ENCODE measurements at regions not wholly inside any gene's neighbourhood (a gene's known extent, or its start where the extent isn't known, plus 50 kb on each side); places are given as distances from the start of the nearest gene placed in this dataset.

- H3K27me3 Mint-ChIP-seq, result no peaks in the 10 kb centered on the region
- no peaks in the 10 kb centered on the region for H3K36me3 Mint-ChIP-seq
- H3K4me1 Mint-ChIP-seq, result no peaks in the 10 kb centered on the region
- DNase-seq, result no peak
- H3K27ac Mint-ChIP-seq, result no peak overlapping the region
- H3K4me3 Mint-ChIP-seq, result no peak overlapping the region
- CTCF ChIA-PET, result no interaction called here
- H3K9me3 Mint-ChIP-seq, result no peaks in the 10 kb centered on the region
These were observed 472.4 kb upstream of the SPHKAP start for GRCh38 chr2:228653884-228654283.

- CTCF ChIA-PET, result no interaction called here
- Mint-ChIP-seq H3K27ac (no peak overlapping the region), H3K27me3 (no peaks in the 10 kb centered on the region), H3K9me3 (no peaks in the 10 kb centered on the region), H3K4me3 (no peak overlapping the region), H3K4me1 (no peaks in the 10 kb centered on the region), H3K36me3 (no peaks in the 10 kb centered on the region)
- no peak for DNase-seq
These were observed 470.9 kb upstream of the SPHKAP start for GRCh38 chr2:228652366-228652765.

DNA sequence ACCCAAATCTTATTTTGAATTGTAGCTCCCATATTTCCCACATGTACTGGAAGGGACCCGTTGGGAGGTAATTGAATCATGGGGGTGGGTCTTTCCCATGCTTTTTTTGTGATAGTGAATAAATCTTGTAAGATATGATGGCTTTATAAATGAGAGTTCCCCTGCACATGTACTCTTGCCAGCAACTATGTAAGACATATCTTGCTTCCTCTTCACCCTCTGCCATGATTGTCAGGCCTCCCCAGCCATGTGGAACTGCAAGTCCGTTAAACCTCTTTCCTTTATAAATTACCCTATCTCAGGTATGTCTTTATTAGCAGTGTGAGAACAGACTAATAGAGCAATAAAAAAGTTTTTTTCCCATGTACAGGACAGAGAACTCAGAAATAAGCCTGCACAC, 468.4 kb upstream of the SPHKAP start:
- Mint-ChIP-seq H3K4me1 (no peaks in the 10 kb centered on the region), H3K27ac (no peak overlapping the region), H3K9me3 (peaks cover under 1% of the 10 kb centered on the region), H3K4me3 (no peak overlapping the region), H3K36me3 (no peaks in the 10 kb centered on the region), H3K27me3 (no peaks in the 10 kb centered on the region)
- no peak for DNase-seq
- CTCF ChIA-PET, result no interaction called here

DNA sequence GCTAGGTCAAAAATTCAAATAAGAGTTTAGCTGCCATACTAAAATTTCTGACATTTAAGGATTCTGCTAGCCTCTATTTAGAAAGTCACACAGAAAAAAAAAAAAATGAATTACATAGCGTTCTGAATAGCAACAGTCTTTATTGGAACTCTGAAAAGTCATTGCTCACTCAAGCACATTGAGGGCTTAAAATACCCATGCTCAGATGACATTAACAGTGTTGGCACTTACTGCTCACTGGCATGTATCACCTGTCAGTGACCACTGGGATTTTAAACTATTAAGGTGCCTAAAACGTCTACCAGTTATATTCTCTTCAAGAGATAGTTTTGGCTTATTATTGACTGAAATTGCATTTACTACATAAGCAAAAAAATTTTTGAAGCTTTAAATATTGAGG, 468.0 kb upstream of the SPHKAP start:
- CTCF ChIA-PET, result no interaction called here
- Mint-ChIP-seq H3K4me3 (no peak overlapping the region), H3K27ac (no peak overlapping the region), H3K9me3 (peaks cover 2% of the 10 kb centered on the region), H3K4me1 (no peaks in the 10 kb centered on the region), H3K27me3 (no peaks in the 10 kb centered on the region), H3K36me3 (no peaks in the 10 kb centered on the region)
- no peak for DNase-seq

DNA sequence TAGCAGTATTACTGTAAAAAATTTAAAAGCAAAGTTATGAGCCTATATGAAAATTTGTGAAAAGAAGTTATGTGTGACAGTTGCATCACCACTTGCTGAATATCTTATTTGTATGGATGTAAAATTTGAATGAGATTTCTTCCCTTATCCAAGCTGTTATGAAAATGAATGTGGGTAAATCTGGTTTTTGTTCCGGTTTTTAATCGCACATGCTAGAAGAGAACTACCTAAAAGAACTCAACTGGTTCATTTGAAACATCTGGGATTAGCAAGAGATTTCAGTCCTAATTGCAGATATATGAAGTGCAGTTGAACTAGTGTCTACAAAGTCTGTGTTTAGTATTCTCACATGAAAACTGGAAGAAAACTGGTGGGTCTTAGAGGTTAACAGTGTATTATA, 467.1 kb upstream of the SPHKAP start:
- peaks cover 2% of the 10 kb centered on the region for H3K9me3 Mint-ChIP-seq
- H3K27me3 Mint-ChIP-seq, result no peaks in the 10 kb centered on the region
- H3K36me3 Mint-ChIP-seq, result no peaks in the 10 kb centered on the region
- H3K27ac Mint-ChIP-seq, result no peak overlapping the region
- H3K4me1 Mint-ChIP-seq, result no peaks in the 10 kb centered on the region
- no peak overlapping the region for H3K4me3 Mint-ChIP-seq
- DNase-seq, result no peak
- CTCF ChIA-PET, result no interaction called here

DNA sequence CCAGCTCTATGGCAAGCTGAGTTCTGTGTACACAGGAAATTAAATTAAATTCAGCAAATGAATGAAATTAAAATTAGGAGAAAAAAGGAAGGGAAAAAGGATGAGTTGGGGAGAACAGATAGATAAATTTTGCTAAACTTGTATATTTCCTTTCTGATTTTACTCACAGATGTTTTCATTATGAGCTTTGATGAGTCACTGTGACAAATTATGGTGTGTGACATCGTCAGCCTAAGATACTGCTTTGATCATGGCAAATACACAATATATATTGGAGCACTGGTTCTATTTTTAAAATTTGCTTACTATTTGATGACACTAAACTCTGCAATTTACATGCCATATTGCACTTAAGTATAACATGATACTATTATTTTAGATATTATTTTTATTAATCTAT, 464.6 kb upstream of the SPHKAP start:
- H3K36me3 Mint-ChIP-seq, result no peaks in the 10 kb centered on the region
- H3K27me3 Mint-ChIP-seq, result no peaks in the 10 kb centered on the region
- peaks cover 2% of the 10 kb centered on the region for H3K9me3 Mint-ChIP-seq
- H3K27ac Mint-ChIP-seq, result no peak overlapping the region
- no peak for DNase-seq
- CTCF ChIA-PET, result no interaction called here
- H3K4me1 Mint-ChIP-seq, result no peaks in the 10 kb centered on the region
- H3K4me3 Mint-ChIP-seq, result no peak overlapping the region

- H3K4me1 Mint-ChIP-seq, result no peaks in the 10 kb centered on the region
- no peak overlapping the region for H3K4me3 Mint-ChIP-seq
- CTCF ChIA-PET, result no interaction called here
- no peaks in the 10 kb centered on the region for H3K36me3 Mint-ChIP-seq
- peaks cover 2% of the 10 kb centered on the region for H3K9me3 Mint-ChIP-seq
- DNase-seq, result no peak
- H3K27ac Mint-ChIP-seq, result no peak overlapping the region
- H3K27me3 Mint-ChIP-seq, result no peaks in the 10 kb centered on the region
These were observed 462.7 kb upstream of the SPHKAP start for GRCh38 chr2:228644199-228644598.

DNA sequence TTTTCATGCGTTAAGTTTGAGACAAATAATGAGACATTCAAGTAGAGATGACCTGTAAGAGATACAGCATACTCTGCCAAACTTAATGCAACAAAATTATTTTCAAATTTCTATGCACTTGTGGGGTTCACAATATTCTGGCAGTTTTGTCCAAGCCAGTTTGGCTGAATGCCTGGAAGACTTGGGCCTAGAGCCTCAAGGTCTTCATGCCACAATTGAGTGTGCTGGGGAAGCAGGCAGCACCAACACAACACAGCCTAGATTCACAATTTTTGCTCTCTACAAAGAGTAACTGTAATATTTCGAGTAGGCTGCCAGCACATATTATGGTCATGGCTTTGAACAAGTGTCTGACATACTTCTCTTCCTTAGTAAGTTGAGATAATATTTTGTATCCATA, 461.4 kb upstream of the SPHKAP start:
- no peak overlapping the region for H3K4me3 Mint-ChIP-seq
- peaks cover 2% of the 10 kb centered on the region for H3K9me3 Mint-ChIP-seq
- H3K27ac Mint-ChIP-seq, result no peak overlapping the region
- DNase-seq, result no peak
- H3K27me3 Mint-ChIP-seq, result no peaks in the 10 kb centered on the region
- H3K4me1 Mint-ChIP-seq, result no peaks in the 10 kb centered on the region
- H3K36me3 Mint-ChIP-seq, result no peaks in the 10 kb centered on the region
- CTCF ChIA-PET, result no interaction called here

- no peak overlapping the region for H3K27ac Mint-ChIP-seq
- DNase-seq, result no peak
- H3K4me3 Mint-ChIP-seq, result no peak overlapping the region
- H3K9me3 Mint-ChIP-seq, result peaks cover 2% of the 10 kb centered on the region
- CTCF ChIA-PET, result no interaction called here
- H3K4me1 Mint-ChIP-seq, result no peaks in the 10 kb centered on the region
- no peaks in the 10 kb centered on the region for H3K27me3 Mint-ChIP-seq
- no peaks in the 10 kb centered on the region for H3K36me3 Mint-ChIP-seq
These were observed 449.3 kb upstream of the SPHKAP start for GRCh38 chr2:228630786-228631185.

DNA sequence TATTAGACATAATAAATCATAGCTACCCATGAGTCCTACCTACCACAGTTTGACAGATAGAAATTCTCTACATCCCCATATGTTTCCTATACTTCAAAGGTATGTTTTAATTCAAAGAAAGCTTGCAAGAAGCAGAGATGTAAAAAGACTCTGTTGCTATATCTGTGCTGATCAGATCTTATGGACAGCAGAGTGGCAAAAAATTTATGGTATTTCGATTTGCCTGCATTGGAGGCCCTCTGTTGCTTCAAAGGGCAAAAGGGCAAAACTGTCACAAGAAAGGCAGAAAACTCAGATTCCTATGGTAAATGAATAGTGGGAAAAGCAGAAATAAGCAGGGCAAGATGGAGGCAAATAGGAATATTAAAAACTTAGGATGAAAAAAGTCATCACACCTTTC, 447.8 kb upstream of the SPHKAP start:
- no peaks in the 10 kb centered on the region for H3K4me1 Mint-ChIP-seq
- H3K4me3 Mint-ChIP-seq, result no peak overlapping the region
- H3K27ac Mint-ChIP-seq, result no peak overlapping the region
- DNase-seq, result no peak
- peaks cover 2% of the 10 kb centered on the region for H3K9me3 Mint-ChIP-seq
- H3K27me3 Mint-ChIP-seq, result no peaks in the 10 kb centered on the region
- H3K36me3 Mint-ChIP-seq, result no peaks in the 10 kb centered on the region
- CTCF ChIA-PET, result no interaction called here

DNA sequence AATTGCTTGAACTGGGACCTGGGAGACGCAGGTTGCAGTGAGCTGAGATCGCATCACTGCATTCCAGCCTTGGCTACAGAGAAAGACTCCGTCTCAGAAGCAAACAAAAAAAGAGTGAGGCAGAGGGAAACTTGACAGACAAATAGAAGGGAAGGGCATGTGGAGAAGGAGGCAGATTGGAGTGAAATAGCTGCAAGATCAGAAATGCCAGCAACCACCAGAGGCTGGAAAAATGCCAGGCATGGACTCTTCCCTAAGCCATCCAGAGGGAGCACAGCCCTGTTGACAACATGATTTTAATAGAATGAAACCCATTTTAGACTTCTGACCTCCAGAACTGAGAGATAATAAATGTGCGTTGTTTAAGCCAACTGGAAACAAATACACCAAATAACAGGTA, 447.2 kb upstream of the SPHKAP start:
- CTCF ChIA-PET, result no interaction called here
- no peak overlapping the region for H3K4me3 Mint-ChIP-seq
- H3K4me1 Mint-ChIP-seq, result no peaks in the 10 kb centered on the region
- H3K9me3 Mint-ChIP-seq, result peaks cover 2% of the 10 kb centered on the region
- DNase-seq, result no peak
- no peak overlapping the region for H3K27ac Mint-ChIP-seq
- no peaks in the 10 kb centered on the region for H3K36me3 Mint-ChIP-seq
- H3K27me3 Mint-ChIP-seq, result no peaks in the 10 kb centered on the region

DNA sequence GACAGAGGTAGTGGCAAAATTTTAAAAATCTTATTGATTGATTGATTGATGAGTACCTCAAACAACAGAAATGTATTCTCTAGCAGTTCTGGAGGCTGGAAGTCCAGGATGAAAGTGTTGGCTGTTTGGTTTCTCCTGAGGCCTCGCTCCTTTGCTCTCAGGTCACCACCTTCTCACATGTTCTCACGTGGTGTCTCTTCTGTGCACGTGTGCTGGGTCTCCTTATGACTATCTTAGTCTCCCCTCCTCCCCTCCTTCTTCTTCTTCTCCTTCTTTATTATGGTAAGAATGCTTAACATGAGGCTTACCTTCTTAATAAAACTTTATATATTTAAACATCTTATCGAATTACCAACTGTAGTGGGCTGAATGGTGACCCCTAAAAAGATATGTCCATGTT, 446.0 kb upstream of the SPHKAP start:
- H3K36me3 Mint-ChIP-seq, result no peaks in the 10 kb centered on the region
- CTCF ChIA-PET, result no interaction called here
- no peak overlapping the region for H3K27ac Mint-ChIP-seq
- no peaks in the 10 kb centered on the region for H3K27me3 Mint-ChIP-seq
- H3K4me1 Mint-ChIP-seq, result no peaks in the 10 kb centered on the region
- no peak for DNase-seq
- no peak overlapping the region for H3K4me3 Mint-ChIP-seq
- peaks cover 2% of the 10 kb centered on the region for H3K9me3 Mint-ChIP-seq

- no peaks in the 10 kb centered on the region for H3K36me3 Mint-ChIP-seq
- no peak overlapping the region for H3K4me3 Mint-ChIP-seq
- no peaks in the 10 kb centered on the region for H3K4me1 Mint-ChIP-seq
- no peaks in the 10 kb centered on the region for H3K27me3 Mint-ChIP-seq
- H3K9me3 Mint-ChIP-seq, result peaks cover 2% of the 10 kb centered on the region
- CTCF ChIA-PET, result no interaction called here
- H3K27ac Mint-ChIP-seq, result no peak overlapping the region
- no peak for DNase-seq
These were observed 444.0 kb upstream of the SPHKAP start for GRCh38 chr2:228625481-228625880.

DNA sequence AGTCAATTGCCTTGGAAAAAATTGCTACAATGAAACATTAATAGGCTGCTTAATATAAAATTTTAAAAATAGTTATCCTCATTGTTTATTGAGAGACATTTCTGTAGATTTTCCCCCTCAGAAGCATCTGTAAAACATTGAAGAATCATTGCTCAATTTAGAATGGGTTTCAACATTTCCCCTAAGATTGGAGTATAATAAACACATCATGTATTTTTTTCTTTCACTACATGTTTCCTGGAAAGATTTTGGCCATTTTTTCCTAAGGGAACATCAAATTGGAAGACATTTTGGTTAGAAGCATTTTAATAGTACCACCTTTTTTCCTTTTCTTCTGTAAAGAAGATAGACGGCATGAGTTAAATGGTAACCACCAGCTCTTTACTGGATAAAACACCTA, 443.2 kb upstream of the SPHKAP start:
- CTCF ChIA-PET, result no interaction called here

DNA sequence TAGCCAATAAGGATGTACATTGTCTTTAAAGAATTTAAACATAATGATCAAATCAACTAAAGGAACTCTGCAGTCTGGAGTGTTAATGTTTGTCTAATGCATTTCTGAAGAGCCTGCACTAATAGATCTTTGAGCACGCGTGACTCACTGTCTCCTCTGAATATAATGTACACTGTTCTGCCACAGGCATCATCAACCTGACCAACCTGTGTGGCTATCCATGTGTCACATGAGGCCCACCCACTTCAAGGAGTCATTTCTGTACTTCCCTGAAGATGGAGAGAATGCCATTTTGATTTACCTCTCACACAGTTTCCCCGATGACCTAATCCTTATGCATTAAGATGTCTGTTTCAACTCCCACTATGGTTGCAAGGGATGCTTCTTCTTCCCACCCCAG, 434.0 kb upstream of the SPHKAP start:
- H3K9me3 Mint-ChIP-seq, result peaks cover 7% of the 10 kb centered on the region
- H3K27me3 Mint-ChIP-seq, result no peaks in the 10 kb centered on the region
- H3K4me1 Mint-ChIP-seq, result no peaks in the 10 kb centered on the region
- H3K36me3 Mint-ChIP-seq, result no peaks in the 10 kb centered on the region
- no peak overlapping the region for H3K4me3 Mint-ChIP-seq
- no peak overlapping the region for H3K27ac Mint-ChIP-seq
- no peak for DNase-seq
- CTCF ChIA-PET, result no interaction called here

More for the DNA sequence above, 443.2 kb upstream of the SPHKAP start:
- Mint-ChIP-seq H3K9me3 (peaks cover 2% of the 10 kb centered on the region), H3K36me3 (no peaks in the 10 kb centered on the region), H3K27ac (no peak overlapping the region), H3K4me1 (no peaks in the 10 kb centered on the region), H3K27me3 (no peaks in the 10 kb centered on the region), H3K4me3 (no peak overlapping the region)
- no peak for DNase-seq

DNA sequence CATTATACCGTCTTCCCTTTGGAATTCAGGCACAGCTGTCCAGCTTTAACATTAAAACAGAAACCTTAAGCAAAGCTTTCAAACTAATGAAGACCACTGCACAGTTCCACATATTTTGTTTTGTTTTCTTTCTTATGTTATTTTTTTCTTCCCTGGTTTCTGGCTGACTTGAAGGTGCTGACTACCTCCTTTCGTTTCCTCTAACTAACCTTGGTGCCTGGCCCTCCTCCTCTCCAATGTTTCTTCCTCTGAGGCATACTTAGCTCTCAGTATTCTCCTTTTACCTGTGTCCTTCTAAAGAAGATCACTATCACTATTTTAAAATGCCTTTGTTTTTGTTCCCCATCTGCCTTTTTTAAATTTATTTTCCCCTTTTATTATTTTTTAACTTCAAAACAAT, 433.3 kb upstream of the SPHKAP start:
- Mint-ChIP-seq H3K4me1 (no peaks in the 10 kb centered on the region), H3K9me3 (peaks cover 7% of the 10 kb centered on the region), H3K27me3 (no peaks in the 10 kb centered on the region), H3K36me3 (no peaks in the 10 kb centered on the region), H3K4me3 (no peak overlapping the region), H3K27ac (no peak overlapping the region)
- CTCF ChIA-PET, result no interaction called here
- DNase-seq, result no peak

All from activated naive CD4-positive, alpha-beta T cell treated with anti-CD3 and anti-CD28 coated beads, Interleukin-2, amount 10 ng/mL, durations not matched to agents 7 days and 5 days (primary cell).